C4-2B (cell line): ENCODE measurements at regions not wholly inside any gene's neighbourhood (a gene's known extent, or its start where the extent isn't known, plus 50 kb on each side); places are given as distances from the start of the nearest gene placed in this dataset.
"Not testable (repeated sequence)": the region's sequence is repeated elsewhere in the genome, so short reads cannot be mapped to it uniquely, and the experiment has no call there.

Experiments used
- ZFX ChIP-seq: fragments of 450-650 bp; IDR thresholded peaks from 2 replicates; pipeline ENCODE4 v1.6.1; 2017
- TF ChIP-seq, protein P1 (sequence below): fragments of 450-650 bp; conservative IDR thresholded peaks from 2 replicates; pipeline ENCODE4 v1.5.1; 2017; ENCODE audit warnings: mild to moderate bottlenecking

GRCh38 chr6:15193451-15193850 lies 52.4 kb upstream of the JARID2 start:
- not testable (repeated sequence) for TF ChIP-seq ZFX
- TF ChIP-seq, protein P1, sequence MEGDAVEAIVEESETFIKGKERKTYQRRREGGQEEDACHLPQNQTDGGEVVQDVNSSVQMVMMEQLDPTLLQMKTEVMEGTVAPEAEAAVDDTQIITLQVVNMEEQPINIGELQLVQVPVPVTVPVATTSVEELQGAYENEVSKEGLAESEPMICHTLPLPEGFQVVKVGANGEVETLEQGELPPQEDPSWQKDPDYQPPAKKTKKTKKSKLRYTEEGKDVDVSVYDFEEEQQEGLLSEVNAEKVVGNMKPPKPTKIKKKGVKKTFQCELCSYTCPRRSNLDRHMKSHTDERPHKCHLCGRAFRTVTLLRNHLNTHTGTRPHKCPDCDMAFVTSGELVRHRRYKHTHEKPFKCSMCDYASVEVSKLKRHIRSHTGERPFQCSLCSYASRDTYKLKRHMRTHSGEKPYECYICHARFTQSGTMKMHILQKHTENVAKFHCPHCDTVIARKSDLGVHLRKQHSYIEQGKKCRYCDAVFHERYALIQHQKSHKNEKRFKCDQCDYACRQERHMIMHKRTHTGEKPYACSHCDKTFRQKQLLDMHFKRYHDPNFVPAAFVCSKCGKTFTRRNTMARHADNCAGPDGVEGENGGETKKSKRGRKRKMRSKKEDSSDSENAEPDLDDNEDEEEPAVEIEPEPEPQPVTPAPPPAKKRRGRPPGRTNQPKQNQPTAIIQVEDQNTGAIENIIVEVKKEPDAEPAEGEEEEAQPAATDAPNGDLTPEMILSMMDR = not testable (repeated sequence)
